H1 (cell line): ENCODE measurements at regions not wholly inside any gene's neighbourhood (a gene's known extent, or its start where the extent isn't known, plus 50 kb on each side); places are given as distances from the start of the nearest gene placed in this dataset.

Source experiments
- CTCF ChIA-PET: fragments of 300-600 bp; sonication (Branson Sonifier 250); formaldehyde crosslinking; loops from one replicate; lab custom pipeline; 2021; ENCODE audit not compliant: partially characterized antibody; lab: Charles Lee
- POLR2A ChIA-PET: fragments of 300-600 bp; sonication (Branson Sonifier 250); formaldehyde crosslinking; loops from one replicate; lab custom pipeline; 2021; ENCODE audit warnings: inconsistent platforms; ENCODE audit not compliant: partially characterized antibody; lab: Charles Lee
- DNase-seq, 2 experiments: peaks; one replicate each; pipeline versions ENCODE4 v3.0.0 to v3.0.0-alpha.2; 2010 to 2022; ENCODE audit warnings: low spot score in 2 of 2, low read depth in 1 of 2, mixed read lengths in 1 of 2
- FAIRE-seq: peaks from 2 replicates; lab custom pipeline; 2011; peaks lifted over from hg19 to GRCh38; lab: Jason Lieb, UNC
- H2AFZ ChIP-seq: 2 replicates; pipeline ENCODE4 v1.8.1; 2012; ENCODE audit warnings: low read length, inconsistent platforms
- H2AK5ac ChIP-seq: 2 replicates; pipeline ENCODE4 v1.6.1; 2013; ENCODE audit warnings: low read depth, low read length
- H2BK120ac ChIP-seq: replicated peaks from 2 replicates; pipeline ENCODE3; 2013; ENCODE audit warnings: low read depth, low read length, inconsistent platforms
- H2BK12ac ChIP-seq: 2 replicates; pipeline ENCODE4 v1.6.1; 2013; ENCODE audit warnings: low read depth, low read length
- H2BK15ac ChIP-seq: 2 replicates; pipeline ENCODE4 v1.6.1; 2013; ENCODE audit warnings: low read length
- H2BK20ac ChIP-seq: 2 replicates; pipeline ENCODE4 v1.6.1; 2013; ENCODE audit warnings: low read length
- H2BK5ac ChIP-seq: 2 replicates; pipeline ENCODE4 v1.6.1; 2013; ENCODE audit warnings: low read depth, low read length
- H3K14ac ChIP-seq: 2 replicates; pipeline ENCODE4 v1.6.1; 2013; ENCODE audit warnings: inconsistent platforms; ENCODE audit not compliant: insufficient read length
- H3K18ac ChIP-seq: 2 replicates; pipeline ENCODE4 v1.6.1; 2013; ENCODE audit warnings: low read length; ENCODE audit errors: extremely low read depth
- H3K23ac ChIP-seq: 2 replicates; pipeline ENCODE4 v1.6.1; 2013; ENCODE audit warnings: inconsistent platforms; ENCODE audit not compliant: insufficient read length
- H3K23me2 ChIP-seq: 2 replicates; pipeline ENCODE4 v1.6.1; 2013; ENCODE audit warnings: low read depth, low read length
- H3K27ac ChIP-seq: 2 replicates; pipeline ENCODE4 v1.6.1; 2011; ENCODE audit warnings: low read depth, low read length, inconsistent platforms
- H3K27me3 ChIP-seq, 4 experiments: replicated peaks in 1 of 4; 1 replicate in 1 of 4; 2 replicates in 3 of 4; pipeline versions ENCODE4 v1.6.1 to v1.8.1; 2011 to 2013; ENCODE audit warnings: low read length in 3 of 4, mild to moderate bottlenecking in 3 of 4, inconsistent platforms in 2 of 4, mixed read lengths in 2 of 4, moderate library complexity in 1 of 4; ENCODE audit not compliant: control insufficient read depth in 3 of 4, insufficient read depth in 3 of 4; ENCODE audit errors: extremely low read depth in 1 of 4
- H3K36me3 ChIP-seq, 4 experiments: 2 replicates each; pipeline versions ENCODE4 v1.6.1 to v1.8.1; 2011 to 2013; ENCODE audit warnings: mild to moderate bottlenecking in 4 of 4, low read length in 3 of 4, moderate library complexity in 2 of 4, control low read depth in 1 of 4, inconsistent platforms in 1 of 4; ENCODE audit not compliant: insufficient read depth in 4 of 4, control insufficient read depth in 2 of 4
- H3K4ac ChIP-seq: replicated peaks from 2 replicates; pipeline ENCODE3; 2013; ENCODE audit warnings: low read length, low read depth, mixed read lengths, inconsistent platforms; ENCODE audit not compliant: insufficient read length
- H3K4me1 ChIP-seq, 4 experiments: replicated peaks in 1 of 4; 1 replicate in 1 of 4; 2 replicates in 3 of 4; pipeline versions ENCODE4 v1.6.1 to v1.8.1; 2011 to 2013; ENCODE audit warnings: low read length in 3 of 4, inconsistent platforms in 2 of 4, mixed read lengths in 1 of 4; ENCODE audit not compliant: insufficient read depth in 4 of 4, control insufficient read depth in 3 of 4
- H3K4me2 ChIP-seq, 2 experiments: 2 replicates each; pipeline versions ENCODE4 v1.6.1 to v1.8.1; 2011 to 2013; ENCODE audit warnings: low read depth in 2 of 2, low read length in 2 of 2, control low read depth in 1 of 2, inconsistent platforms in 1 of 2, mild to moderate bottlenecking in 1 of 2; ENCODE audit not compliant: insufficient read depth in 1 of 2
- H3K4me3 ChIP-seq, 4 experiments: fragments of 200-600, 300-600 bp in 1 of 4; sonication (generic), shearing (Covaris generic), sonication (Bioruptor Twin) in 1 of 4; 2 replicates each; pipeline versions ENCODE4 v1.5.1 to v1.8.1; 2011 to 2016; ENCODE audit warnings: low read length in 4 of 4, low read depth in 3 of 4, control low read depth in 2 of 4, inconsistent platforms in 2 of 4, mild to moderate bottlenecking in 2 of 4, mixed read lengths in 1 of 4, moderate library complexity in 1 of 4; ENCODE audit not compliant: insufficient read depth in 2 of 4; ENCODE audit errors: extremely low read depth in 1 of 4
- H3K56ac ChIP-seq: replicated peaks from 2 replicates; pipeline ENCODE3; 2013; ENCODE audit warnings: low read depth, mild to moderate bottlenecking, mixed read lengths, low read length, inconsistent platforms; ENCODE audit not compliant: insufficient read length
- H3K79me1 ChIP-seq: 2 replicates; pipeline ENCODE4 v1.6.1; 2013; ENCODE audit warnings: low read depth, low read length, control low read depth
- H3K79me2 ChIP-seq, 2 experiments: 2 replicates each; pipeline versions ENCODE4 v1.6.1 to v1.8.1; 2012 to 2013; ENCODE audit warnings: low read length in 2 of 2, mild to moderate bottlenecking in 2 of 2, inconsistent platforms in 1 of 2; ENCODE audit not compliant: insufficient read depth in 2 of 2, control insufficient read depth in 1 of 2
- H3K9ac ChIP-seq, 4 experiments: replicated peaks in 1 of 4; 1 replicate in 1 of 4; 2 replicates in 3 of 4; pipeline versions ENCODE4 v1.6.1 to v1.8.1; 2011 to 2013; ENCODE audit warnings: low read depth in 3 of 4, low read length in 3 of 4, control low read depth in 2 of 4, mild to moderate bottlenecking in 2 of 4, moderate library complexity in 2 of 4, inconsistent platforms in 1 of 4; ENCODE audit errors: extremely low read depth in 1 of 4
- H3K9me3 ChIP-seq, 2 experiments: 2 replicates each; pipeline versions ENCODE4 v1.6.1 to v1.8.1; 2012 to 2013; ENCODE audit warnings: mild to moderate bottlenecking in 2 of 2, moderate library complexity in 2 of 2, control low read depth in 1 of 2, inconsistent platforms in 1 of 2, low read depth in 1 of 2, low read length in 1 of 2, mixed read lengths in 1 of 2; ENCODE audit not compliant: insufficient read depth in 2 of 2
- H4K20me1 ChIP-seq, 2 experiments: replicated peaks in 1 of 2; 2 replicates each; pipeline versions ENCODE3 to v1.8.1; 2011 to 2013; ENCODE audit warnings: inconsistent platforms in 2 of 2, low read length in 2 of 2, mild to moderate bottlenecking in 1 of 2; ENCODE audit not compliant: insufficient read depth in 2 of 2, control insufficient read depth in 1 of 2
- H4K5ac ChIP-seq: 2 replicates; pipeline ENCODE4 v1.6.1; 2013; ENCODE audit warnings: low read length, low read depth, mixed read lengths, inconsistent platforms; ENCODE audit not compliant: insufficient read length
- H4K8ac ChIP-seq: 2 replicates; pipeline ENCODE4 v1.8.0; 2013; ENCODE audit warnings: mild to moderate bottlenecking, moderate library complexity, low read length, inconsistent platforms; ENCODE audit not compliant: insufficient read depth; ENCODE audit errors: extremely low read depth
- H4K91ac ChIP-seq: replicated peaks from 2 replicates; pipeline ENCODE3; 2013; ENCODE audit warnings: low read length, mixed read lengths, inconsistent platforms; ENCODE audit not compliant: insufficient read length
- CBX8 ChIP-seq: fragments of 300-800, 300-1000 bp; sonication (generic); IDR thresholded peaks from 2 replicates; pipeline ENCODE4 v1.7.1; 2016; ENCODE audit warnings: low read depth, low read length, borderline replicate concordance
- KDM4A ChIP-seq: IDR thresholded peaks from one replicate; pipeline ENCODE4 v1.7.1; 2012; ENCODE audit warnings: low read depth, mild to moderate bottlenecking, moderate library complexity, low read length, inconsistent platforms; ENCODE audit not compliant: severe bottlenecking
- SIX5 ChIP-seq: IDR thresholded peaks from 2 replicates; pipeline ENCODE4 v1.6.1; 2011; ENCODE audit warnings: mild to moderate bottlenecking, low read depth, low read length
- WGBS, 2 experiments: shearing (Covaris generic) in 1 of 2; methylation state at CpG; one replicate each; pipeline versions ENCODE4 v1.1.6 to v1.1.7; 2013 to 2015; ENCODE audit warnings: low lambda C conversion rate in 2 of 2, mixed read lengths in 2 of 2, inconsistent platforms in 1 of 2, low coverage in 1 of 2, missing lambda C conversion rate in 1 of 2; ENCODE audit not compliant: insufficient replicate concordance in 2 of 2, insufficient coverage in 1 of 2, insufficient read length in 1 of 2; ENCODE audit errors: extremely low coverage in 1 of 2, missing lambda C conversion rate in 1 of 2; 5-methylcytosine and 5-hydroxymethylcytosine counted together

- Histone ChIP-seq H3K27me3 (no peaks in the 10 kb centered on the region; a peak in 1 of 7 replicates), H4K5ac (no peak overlapping the region), H3K18ac (no peak overlapping the region), H4K20me1 (no peaks in the 10 kb centered on the region), H4K91ac (peak overlapping the region; percentile 29), H3K27ac (no peak overlapping the region), H2BK12ac (no peak overlapping the region), H3K36me3 (no peaks in the 10 kb centered on the region), H3K23me2 (peaks cover 2% of the 10 kb centered on the region; the same call in 1 of the 2 replicates), H2BK20ac (no peak overlapping the region), H3K4me1 (no peaks in the 10 kb centered on the region), H3K79me2 (no peaks in the 10 kb centered on the region), H3K4me3 (no peak overlapping the region), H2AK5ac (no peak overlapping the region), H3K23ac (no peak overlapping the region), H3K14ac (no peak overlapping the region), H3K4me2 (no peak overlapping the region), H2AFZ (no peak overlapping the region), H3K9ac (no peak overlapping the region; a peak in 1 of 7 replicates), H4K8ac (no peak overlapping the region), H3K9me3 (no peaks in the 10 kb centered on the region), H2BK120ac (no peak overlapping the region), H2BK5ac (no peak overlapping the region), H2BK15ac (no peak overlapping the region), H3K79me1 (no peaks in the 10 kb centered on the region), H3K56ac (no peak overlapping the region), H3K4ac (no peak overlapping the region)
- ChIA-PET POLR2A (no interaction called here), CTCF (interaction anchor here (1.7 kb wide), 1 partner anchor 39 kb away, joined by 5 read pairs; no protein-coding TSS in a partner anchor)
- DNase-seq = no peak
- 82% methylated on average over 1 of the region's 1 CpG; no CpG with 5 or more reads in 1 of the 2 experiments for WGBS, 2 experiments
- no peak for FAIRE-seq
- TF ChIP-seq SIX5 (no peak), CBX8 (no peak), KDM4A (no peak)
These were observed 185.4 kb upstream of the SKOR2 start for GRCh38 chr18:47436871-47437270.
